ENCODE measurements at regions not wholly inside any gene's neighbourhood (a gene's known extent, or its start where the extent isn't known, plus 50 kb on each side); places are given as distances from the start of the nearest gene placed in this dataset.

- Mint-ChIP-seq H3K27ac (no peak overlapping the region), H3K9me3 (peaks cover 2% of the 10 kb centered on the region), H3K4me3 (no peak overlapping the region), H3K36me3 (ENCODE audit: low read depth) (no peaks in the 10 kb centered on the region), H3K27me3 (no peaks in the 10 kb centered on the region), H3K4me1 (no peaks in the 10 kb centered on the region)
- CTCF ChIA-PET = no interaction called here
- intact Hi-C loops (cut with micrococcal nuclease) = no loop called here
- DNase-seq (no peak), ATAC-seq (ENCODE audit: low read depth) (no peak)
- no peak for TF ChIP-seq CTCF (IDR thresholded peaks at IDR 0.05)
- POLR2A ChIA-PET = no interaction called here
These were observed 331.5 kb downstream of the KCNA4 start for GRCh38 chr11:29685361-29685760.

- Mint-ChIP-seq H3K27ac (no peak overlapping the region), H3K27me3 (no peaks in the 10 kb centered on the region), H3K4me1 (no peaks in the 10 kb centered on the region), H3K4me3 (no peak overlapping the region), H3K9me3 (peaks cover 7% of the 10 kb centered on the region), H3K36me3 (ENCODE audit: low read depth) (no peaks in the 10 kb centered on the region)
- ATAC-seq (ENCODE audit: low read depth) (no peak), DNase-seq (no peak)
- intact Hi-C loops (cut with micrococcal nuclease) = no loop called here
- ChIA-PET POLR2A (no interaction called here), CTCF (no interaction called here)
- no peak for TF ChIP-seq CTCF (IDR thresholded peaks at IDR 0.05)
These were observed 334.0 kb downstream of the KCNA4 start for GRCh38 chr11:29682856-29683255.

GRCh38 chr11:29679996-29680395 lies 336.8 kb downstream of the KCNA4 start:
- no peak for DNase-seq
- H3K27me3 Mint-ChIP-seq = no peaks in the 10 kb centered on the region
- ATAC-seq (ENCODE audit: low read depth) = no peak
- no peaks in the 10 kb centered on the region for H3K4me1 Mint-ChIP-seq
- no peaks in the 10 kb centered on the region for H3K36me3 Mint-ChIP-seq (ENCODE audit: low read depth)
- no peak for TF ChIP-seq CTCF (IDR thresholded peaks at IDR 0.05)
- peaks cover 7% of the 10 kb centered on the region for H3K9me3 Mint-ChIP-seq
- intact Hi-C loops (cut with micrococcal nuclease) = no loop called here
- POLR2A ChIA-PET = no interaction called here
- H3K4me3 Mint-ChIP-seq = no peak overlapping the region
- CTCF ChIA-PET = no interaction called here
- H3K27ac Mint-ChIP-seq = no peak overlapping the region

DNA sequence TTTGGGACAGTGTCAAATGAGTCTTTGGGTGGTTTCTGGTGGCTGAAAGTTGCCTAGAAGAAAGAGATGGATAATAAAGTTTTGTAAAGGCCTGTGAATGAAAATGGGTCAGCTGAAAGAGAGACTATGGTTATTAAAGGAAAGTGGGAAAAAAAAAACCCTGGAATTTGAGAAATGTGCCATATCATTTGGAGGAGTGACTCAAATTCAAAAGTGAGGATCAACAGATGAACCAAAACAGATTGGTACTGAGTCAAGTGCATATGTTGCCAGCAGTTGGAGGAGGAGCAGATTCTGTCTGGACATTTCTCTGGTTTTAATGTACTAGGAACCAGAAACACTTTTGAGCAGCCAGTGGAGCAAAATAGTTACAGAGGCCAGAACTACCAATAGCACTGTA lies 339.8 kb downstream of the KCNA4 start:
- Mint-ChIP-seq H3K36me3 (ENCODE audit: low read depth) (no peaks in the 10 kb centered on the region), H3K4me3 (no peak overlapping the region), H3K9me3 (peaks cover 12% of the 10 kb centered on the region), H3K27ac (no peak overlapping the region), H3K27me3 (no peaks in the 10 kb centered on the region), H3K4me1 (no peaks in the 10 kb centered on the region)
- POLR2A ChIA-PET = no interaction called here
- intact Hi-C loops (cut with micrococcal nuclease) = no loop called here
- ATAC-seq (ENCODE audit: low read depth) (no peak), DNase-seq (no peak)
- no peak for TF ChIP-seq CTCF (IDR thresholded peaks at IDR 0.05)
- CTCF ChIA-PET = no interaction called here

DNA sequence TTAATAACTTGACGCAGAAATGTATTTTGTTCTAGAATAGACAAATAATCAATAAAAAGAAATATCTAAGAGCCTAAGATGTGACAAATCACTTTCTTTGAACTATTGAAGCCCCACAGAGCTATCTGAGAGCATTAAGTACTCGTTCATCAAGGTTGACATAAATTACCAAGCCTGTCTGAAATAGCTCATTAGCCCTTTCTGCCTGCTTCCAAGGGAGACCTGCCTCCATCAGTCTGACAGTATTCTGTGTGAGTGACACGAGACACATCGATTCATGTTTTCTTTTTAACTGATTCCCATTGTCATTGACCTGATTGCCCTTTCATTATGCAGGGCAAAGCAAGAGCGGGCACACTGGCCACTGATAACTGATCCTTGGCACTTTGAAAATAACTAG lies 347.5 kb downstream of the KCNA4 start:
- TF ChIP-seq CTCF (IDR thresholded peaks at IDR 0.05) = no peak
- Mint-ChIP-seq H3K36me3 (ENCODE audit: low read depth) (no peaks in the 10 kb centered on the region), H3K9me3 (peaks cover 8% of the 10 kb centered on the region), H3K27ac (no peak overlapping the region), H3K4me1 (no peaks in the 10 kb centered on the region), H3K4me3 (no peak overlapping the region), H3K27me3 (no peaks in the 10 kb centered on the region)
- DNase-seq = no peak
- ATAC-seq (ENCODE audit: low read depth) = no peak
- ChIA-PET POLR2A (no interaction called here), CTCF (no interaction called here)
- intact Hi-C loops (cut with micrococcal nuclease) = no loop called here
